Activated CD4-positive, alpha-beta T cell treated with anti-CD3 and anti-CD28 coated beads, Interleukin-10, Interleukin-2, amounts not matched to agents 100 ng/mL and 50 ng/mL, durations not matched to agents 16 hours and 8 hours (primary cell): ENCODE measurements at regions not wholly inside any gene's neighbourhood (a gene's known extent, or its start where the extent isn't known, plus 50 kb on each side); places are given as distances from the start of the nearest gene placed in this dataset.

Source experiments
- DNase-seq: peaks from one replicate; pipeline ENCODE4 v3.0.0-alpha.2; 2020

- DNase-seq, result no peak
Observed at GRCh38 chr6:138716971-138717665, 56.5 kb upstream of the CCDC28A start.

DNA sequence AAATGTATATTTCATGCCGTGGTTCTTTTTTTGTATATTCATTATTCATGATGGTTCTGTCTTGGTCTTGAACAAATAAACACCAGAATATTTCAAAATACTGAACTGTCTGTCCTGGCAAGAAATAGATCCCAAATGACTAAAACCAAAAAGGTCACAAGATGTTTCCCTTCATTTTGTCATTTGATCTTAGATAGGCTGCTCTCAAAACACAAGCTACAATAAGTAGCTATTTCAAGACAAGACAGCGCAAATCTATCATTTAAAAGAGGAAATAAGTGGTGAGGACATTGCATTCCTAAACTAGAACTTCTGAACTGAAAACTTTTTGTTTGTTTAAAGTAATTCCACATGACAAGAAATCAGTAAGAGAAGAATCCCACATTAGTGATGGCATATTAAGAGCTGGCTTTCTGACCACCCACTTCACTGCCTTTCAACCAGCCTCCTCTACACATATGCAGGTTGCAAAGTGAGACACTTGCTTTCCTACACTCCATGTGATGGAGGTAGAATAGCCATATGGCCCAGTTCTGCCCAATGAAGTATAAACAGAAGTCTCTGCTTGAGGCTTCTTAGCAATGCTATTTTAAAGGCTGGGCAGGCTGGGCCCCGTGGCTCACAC, 54.4 kb upstream of the CCDC28A start:
- no peak for DNase-seq

DNA sequence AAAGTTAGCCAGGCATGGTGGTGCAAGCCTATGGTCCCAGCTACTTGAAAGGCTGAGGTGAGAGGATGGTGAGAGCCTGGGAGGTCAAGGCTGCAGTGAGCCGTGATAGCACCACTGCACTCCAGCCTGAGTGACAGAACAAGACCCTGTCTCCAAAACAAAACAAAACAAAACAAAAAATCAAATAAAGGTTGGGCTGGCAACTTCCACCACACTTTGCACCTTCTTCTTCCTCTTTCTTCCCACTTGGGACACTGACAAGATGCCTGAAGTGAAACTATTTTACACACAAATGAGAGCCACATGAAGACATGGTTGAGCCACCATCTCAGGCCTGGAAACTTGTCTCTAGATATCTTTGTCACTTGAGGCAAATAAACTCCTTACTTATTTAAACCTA, 53.8 kb upstream of the CCDC28A start:
- DNase-seq, result no peak

- DNase-seq, result no peak
Observed at GRCh38 chr6:138722425-138723371, 50.9 kb upstream of the CCDC28A start.
